T47D (cell line): ENCODE measurements at regions not wholly inside any gene's neighbourhood (a gene's known extent, or its start where the extent isn't known, plus 50 kb on each side); places are given as distances from the start of the nearest gene placed in this dataset.

Experiments used
- DNase-seq, 2 experiments: peaks; one replicate each; pipeline versions ENCODE4 v3.0.0 to v3.0.0-alpha.2; 2011 to 2012; ENCODE audit warnings: low read depth in 1 of 2, low spot score in 1 of 2
- JUND ChIP-seq: IDR thresholded peaks from 2 replicates; pipeline ENCODE4 v1.6.1; 2012; ENCODE audit warnings: low read depth
- in situ Hi-C: cut with HindIII; loops from 2 replicates; pipeline ENCODE4 v1.10.0; 2016; ENCODE audit warnings: low sequenced_read_pairs, low pct_unique_long_range_greater_than_20kb

DNA sequence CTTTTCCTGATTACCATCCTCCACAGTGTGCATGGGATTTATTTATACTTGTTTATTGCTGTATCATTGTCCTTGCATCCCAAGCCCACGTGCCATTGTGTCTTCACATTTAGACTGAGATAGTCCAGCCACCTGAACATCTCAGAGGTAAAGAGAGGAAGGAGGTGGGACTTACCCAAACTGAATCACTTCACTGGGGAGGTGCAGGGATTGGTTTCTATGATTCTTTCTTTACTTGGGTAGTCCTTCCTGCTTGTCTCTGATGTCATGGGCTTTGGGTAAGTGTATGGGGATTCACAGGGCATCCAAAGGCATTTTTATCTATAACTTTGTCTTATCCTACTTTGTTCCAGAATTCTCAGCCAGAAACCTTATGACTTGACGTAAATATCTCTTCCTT is 141.5 kb upstream of the UMPS start:
- DNase-seq: no peak
- in situ Hi-C loops: no loop called here
- TF ChIP-seq JUND: no peak

DNA sequence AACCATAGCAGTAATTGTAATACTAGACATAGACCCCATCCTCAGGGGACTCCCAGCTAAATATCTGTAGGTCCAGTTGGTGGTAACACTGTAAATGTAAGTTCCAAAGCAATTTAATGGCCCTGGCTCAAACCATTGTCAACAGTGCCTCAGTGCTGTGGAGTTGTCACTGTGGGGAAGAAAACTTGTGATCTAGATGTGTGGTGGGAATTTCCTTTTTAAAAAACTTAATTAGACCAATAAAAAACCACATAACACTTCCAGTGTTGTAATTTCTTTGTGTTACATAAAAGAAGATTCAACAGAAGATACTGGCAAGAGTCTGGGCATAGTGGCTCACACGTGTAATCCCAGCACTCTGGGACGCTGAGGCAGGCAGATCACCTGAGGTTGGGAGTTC is 138.6 kb upstream of the UMPS start:
- no peak for TF ChIP-seq JUND
- in situ Hi-C loops: no loop called here
- DNase-seq: no peak

DNA sequence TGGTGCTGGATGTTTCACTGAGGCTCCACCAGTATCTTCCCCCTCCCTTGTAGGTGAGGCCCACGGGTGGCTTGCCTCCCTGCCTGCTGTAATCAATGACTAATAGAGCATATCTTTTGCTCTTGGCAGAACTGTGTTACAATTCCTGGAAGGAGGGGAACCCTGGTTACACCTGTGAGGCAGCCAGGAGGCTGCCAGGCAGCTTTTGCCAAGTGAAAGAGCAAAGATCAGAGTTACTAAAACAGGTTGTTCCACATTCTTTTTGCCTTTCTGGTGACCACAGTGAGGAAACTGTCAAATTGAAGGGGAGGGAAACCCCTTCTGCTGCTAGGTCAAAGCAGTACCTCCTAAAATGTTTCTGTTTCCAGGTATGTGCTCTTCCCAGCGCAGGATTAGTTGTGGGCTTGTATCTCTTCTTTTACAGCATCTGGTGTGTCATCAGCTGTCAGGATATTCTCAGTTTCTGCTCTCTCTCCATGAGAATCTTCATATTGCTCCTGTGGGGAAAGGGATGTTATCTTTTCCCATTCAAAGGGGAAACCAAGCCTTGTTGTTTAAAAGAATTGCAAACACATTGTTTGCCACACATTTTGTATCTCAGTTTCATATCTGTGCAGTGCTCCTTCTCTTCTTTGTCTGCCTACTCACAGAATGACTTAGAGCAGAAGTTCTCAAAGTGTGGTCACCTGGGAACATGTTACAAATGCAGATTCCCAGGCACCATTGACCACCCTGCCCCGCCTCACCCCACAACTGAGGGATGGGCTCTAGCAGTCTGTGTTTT is 137.4 kb upstream of the UMPS start:
- TF ChIP-seq JUND: 0 out of 2 replicates have a peak, but pooled peaks have one; percentile 24
- in situ Hi-C loops: no loop called here
- DNase-seq: peak in 1 of 2 experiments; percentile 90

DNA sequence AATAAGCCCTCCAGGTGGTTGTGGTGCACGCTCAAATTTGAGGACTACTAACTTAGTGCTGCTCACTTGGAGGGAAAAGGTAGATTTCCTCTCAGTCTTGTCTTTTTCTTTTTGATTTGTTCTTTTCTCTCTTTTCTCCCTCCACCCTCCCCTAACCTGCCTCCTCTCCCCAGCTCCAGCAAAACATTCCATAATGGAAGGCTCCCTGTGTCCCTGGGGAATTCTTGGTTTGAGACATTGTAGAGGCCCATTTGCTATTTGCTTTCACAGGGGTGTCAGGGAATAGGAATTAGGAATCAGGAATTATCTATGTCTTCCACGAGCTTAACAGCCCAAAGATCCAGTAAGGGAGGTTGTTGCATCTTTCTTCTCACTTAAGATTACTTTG is 136.8 kb upstream of the UMPS start:
- DNase-seq: no peak
- TF ChIP-seq JUND: no peak

DNA sequence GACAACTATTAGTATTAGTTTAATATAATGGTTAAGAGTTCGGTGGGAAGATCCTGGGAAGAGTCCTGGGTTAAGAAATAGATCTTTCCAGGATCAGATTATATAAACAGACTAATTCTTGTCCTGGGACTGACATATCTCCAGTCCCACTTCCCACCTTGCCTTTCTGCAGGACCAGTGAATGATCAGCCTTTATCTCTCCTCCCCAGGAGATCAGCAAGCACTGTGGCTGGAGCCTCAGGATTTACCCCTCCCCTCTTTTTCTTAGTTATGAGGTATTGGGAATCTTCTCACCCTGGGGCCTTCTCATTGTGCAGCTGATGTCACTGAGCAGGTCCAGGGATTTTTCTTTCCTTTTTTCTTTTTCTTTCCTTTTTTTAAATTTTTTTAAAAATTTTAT is 135.7 kb upstream of the UMPS start:
- in situ Hi-C loops: no loop called here
- DNase-seq: no peak

More for the DNA sequence above, 136.8 kb upstream of the UMPS start:
- in situ Hi-C loops: no loop called here

DNA sequence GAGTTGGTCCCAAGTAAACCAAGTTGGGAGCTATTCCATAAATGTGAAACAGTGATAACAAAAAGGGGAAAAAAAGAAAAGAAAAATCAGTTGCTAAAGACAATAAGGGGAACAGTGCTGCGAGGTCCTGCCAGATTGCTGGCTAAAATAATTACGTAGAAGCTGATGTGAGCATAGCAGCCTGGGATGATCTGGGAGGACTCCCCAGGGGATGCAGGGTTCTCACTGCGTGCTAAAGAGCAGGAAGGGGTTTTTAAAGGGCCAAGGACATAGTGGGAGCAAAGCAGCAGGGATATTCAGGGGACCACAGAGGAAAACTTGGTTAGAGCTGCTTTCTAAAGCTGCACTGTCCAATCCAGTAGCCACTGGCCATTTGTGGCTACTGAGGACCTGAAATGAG is 133.0 kb upstream of the UMPS start:
- DNase-seq: no peak

More for the DNA sequence above, 135.7 kb upstream of the UMPS start:
- no peak for TF ChIP-seq JUND

DNA sequence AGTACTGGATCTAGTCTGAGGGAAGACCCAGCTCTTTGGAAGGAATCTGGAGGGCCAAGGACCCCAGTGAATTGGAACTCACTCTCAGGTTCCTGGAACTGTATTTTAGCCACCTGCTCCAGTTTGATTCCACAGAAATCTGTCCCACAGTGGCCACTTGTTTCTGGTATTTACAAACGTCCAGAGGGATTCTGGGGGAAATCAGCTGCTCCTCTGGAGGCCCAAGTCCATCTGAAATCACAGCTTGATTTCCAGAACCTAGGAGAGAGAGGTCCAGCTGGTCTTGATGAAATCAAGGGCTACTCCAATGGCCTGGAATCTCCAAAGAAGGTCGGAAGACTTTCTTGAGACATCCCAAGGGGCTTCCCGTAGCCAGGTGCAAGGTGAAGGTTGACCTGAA is 132.3 kb upstream of the UMPS start:
- no peak for DNase-seq
- TF ChIP-seq JUND: no peak
- in situ Hi-C loops: no loop called here

More for the DNA sequence above, 133.0 kb upstream of the UMPS start:
- in situ Hi-C loops: no loop called here
- no peak for TF ChIP-seq JUND

DNA sequence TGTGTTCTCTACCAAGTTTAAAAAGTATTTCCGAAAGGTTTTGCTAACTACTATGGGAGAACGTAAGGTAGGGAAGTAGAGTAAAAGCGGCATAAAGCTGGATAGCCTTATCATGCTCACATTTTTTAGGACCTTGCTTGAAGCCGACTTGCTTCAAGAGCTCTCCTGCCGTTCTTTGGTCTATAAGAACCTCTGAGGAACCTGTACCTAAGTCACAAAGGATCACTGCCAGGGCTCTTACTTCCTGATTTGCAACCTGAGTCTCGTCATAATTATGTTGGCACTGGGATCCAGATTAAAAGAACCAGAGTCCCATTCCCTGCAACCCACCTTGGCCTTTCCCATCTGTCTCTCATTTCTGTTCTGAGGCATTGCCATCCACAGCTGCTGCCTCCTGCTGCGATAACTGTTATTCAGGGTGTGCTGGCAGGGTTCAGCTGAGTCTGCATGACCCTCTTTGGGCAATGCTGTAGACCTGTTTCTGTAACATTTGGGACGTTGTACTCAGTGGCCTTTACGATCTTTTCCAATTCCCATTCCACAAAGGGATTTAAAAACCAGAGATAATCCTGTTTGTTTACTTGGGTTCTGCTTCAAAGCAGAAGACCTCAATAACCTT is 131.0 kb upstream of the UMPS start:
- in situ Hi-C loops: no loop called here
- DNase-seq: no peak
- TF ChIP-seq JUND: no peak

DNA sequence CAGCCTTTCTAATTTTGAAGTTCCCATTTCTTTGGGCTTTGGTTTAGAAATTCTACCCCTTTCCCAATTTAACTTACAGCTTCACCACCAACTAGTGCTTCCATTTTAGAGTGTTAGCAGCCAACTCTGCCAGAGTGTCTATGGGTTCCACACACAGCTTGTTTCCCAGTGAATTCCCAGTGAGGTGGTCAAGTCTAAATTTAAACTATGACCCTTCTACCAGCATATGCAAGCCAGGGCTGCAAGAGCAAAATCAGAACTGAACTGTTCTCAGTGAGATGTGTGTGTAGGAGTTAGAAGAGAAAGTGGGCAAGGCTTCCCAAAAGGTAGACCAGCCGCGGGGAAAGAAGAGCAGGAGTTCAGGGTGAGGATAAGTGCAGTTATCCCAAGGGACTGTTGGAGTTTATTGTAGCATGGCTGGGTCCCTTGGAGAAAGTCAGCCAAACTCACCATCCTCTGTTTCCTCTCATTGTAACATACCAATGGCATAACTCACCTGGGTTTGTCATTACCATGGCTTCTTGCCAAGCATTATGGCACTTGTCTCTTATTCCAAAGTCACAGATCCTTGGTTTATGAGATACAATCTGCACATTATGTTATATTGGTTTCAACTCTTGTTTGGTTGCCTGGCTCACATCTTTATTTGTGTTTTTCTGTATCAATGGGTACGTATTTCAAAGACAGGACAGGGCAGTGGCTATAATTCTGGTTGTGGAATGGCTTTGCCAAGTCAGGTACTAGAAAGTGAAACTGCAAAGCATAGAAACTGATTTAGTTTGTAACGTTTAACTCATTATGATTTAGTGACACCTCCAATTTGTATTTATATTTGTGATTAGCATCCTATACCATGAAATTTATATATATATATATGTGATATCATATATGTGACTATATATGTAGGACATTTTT is 130.2 kb upstream of the UMPS start:
- peak; percentile 69 for TF ChIP-seq JUND
- in situ Hi-C loops: no loop called here
- DNase-seq: peak; percentile 22 to 85

DNA sequence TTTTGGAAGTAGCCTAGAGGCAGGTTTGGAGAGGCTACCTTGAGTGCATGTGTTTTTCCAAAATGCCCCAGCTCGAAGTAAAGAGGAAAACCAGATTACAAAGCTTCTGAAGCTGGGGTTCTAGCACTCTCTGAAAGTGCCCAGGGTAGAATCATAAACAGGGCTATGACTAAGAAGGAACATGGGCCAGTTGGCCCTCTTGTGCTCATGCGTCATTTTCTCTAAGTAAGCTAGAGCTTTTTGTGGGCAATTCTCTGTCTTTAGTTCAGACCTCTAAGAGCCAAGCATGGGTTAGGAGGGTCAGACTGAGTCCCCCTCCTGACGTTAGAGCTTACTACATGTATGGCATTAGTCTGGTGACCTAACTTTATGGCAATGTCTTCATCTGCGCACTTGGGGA is 129.5 kb upstream of the UMPS start:
- in situ Hi-C loops: no loop called here
- DNase-seq: no peak
- no peak for TF ChIP-seq JUND

DNA sequence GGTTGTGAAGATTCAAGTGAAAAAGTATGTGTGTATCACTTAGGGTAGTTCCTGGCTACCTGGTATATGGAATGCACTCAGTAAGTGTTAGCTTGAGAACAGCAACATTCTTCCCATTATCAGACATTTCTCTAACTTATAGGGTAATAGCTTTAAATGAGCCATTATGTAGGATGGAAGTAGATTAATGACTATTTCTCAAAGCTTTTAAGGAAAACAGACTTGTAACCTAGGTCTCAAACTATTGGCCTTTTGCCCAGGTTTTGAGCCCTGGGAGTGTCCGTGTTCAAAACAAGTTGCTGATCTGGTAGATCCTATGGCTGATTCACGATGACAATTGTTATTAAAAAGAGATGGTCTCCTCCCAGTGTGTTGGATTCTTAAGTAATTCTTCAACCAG is 129.1 kb upstream of the UMPS start:
- in situ Hi-C loops: no loop called here
- no peak for TF ChIP-seq JUND
- no peak for DNase-seq

DNA sequence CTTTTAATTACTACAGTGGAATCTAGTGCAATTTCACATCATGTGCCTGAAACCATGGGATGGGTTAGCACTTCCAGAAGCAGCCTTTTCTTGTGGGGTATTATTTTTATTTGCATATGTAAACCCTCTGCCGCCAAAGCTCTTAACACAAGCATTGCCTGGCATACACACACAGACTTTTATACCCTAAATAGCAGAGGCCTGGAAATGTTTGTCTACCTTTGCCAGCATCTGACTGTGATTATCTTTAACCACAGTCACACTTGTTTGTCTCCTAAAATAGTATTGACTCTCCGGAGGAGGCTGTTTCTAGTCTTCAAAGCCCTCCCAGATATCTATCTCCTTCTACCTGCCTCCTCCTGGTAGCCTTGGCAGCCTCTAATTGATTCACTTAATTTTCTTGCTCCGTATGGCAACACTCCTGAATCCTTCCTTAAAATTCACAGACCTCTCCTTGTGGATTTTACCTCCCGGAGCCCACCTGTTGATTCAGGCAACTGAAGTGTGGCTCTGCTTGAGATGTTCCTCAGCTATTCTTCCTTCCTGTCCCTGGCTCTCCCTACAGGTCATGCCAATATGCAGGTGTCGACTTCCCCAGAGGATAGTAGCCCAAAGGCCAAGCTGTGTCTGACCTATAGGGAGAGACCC is 127.1 kb upstream of the UMPS start:
- TF ChIP-seq JUND: no peak
- in situ Hi-C loops: no loop called here
- DNase-seq: no peak
